Uterus (tissue), 3 donors: ENCODE measurements at regions not wholly inside any gene's neighbourhood (a gene's known extent, or its start where the extent isn't known, plus 50 kb on each side); places are given as distances from the start of the nearest gene placed in this dataset.

Experiments used
- DNase-seq, 2 donors: peaks; one replicate each; pipeline ENCODE4 v3.0.0-alpha.2; 2019 to 2020
- H3K27ac ChIP-seq, 2 donors: fragments of 200-600 bp; sonication (generic); 1 replicate in 1 of 2; 2 replicates in 1 of 2; pipeline ENCODE4 v1.5.1; 2016 to 2018
- H3K27me3 ChIP-seq, 2 donors: fragments of 200-600 bp; sonication (generic); one replicate each; pipeline ENCODE4 v1.5.1; 2018 to 2019; ENCODE audit warnings: control low read depth in 1 of 2
- H3K36me3 ChIP-seq, 2 donors: fragments of 200-600 bp; sonication (generic); one replicate each; pipeline ENCODE4 v1.5.1; 2019; ENCODE audit warnings: control low read depth in 1 of 2
- H3K4me1 ChIP-seq, 2 donors: fragments of 200-600 bp; sonication (generic); one replicate each; pipeline ENCODE4 v1.5.1; 2018 to 2019; ENCODE audit warnings: control low read depth in 1 of 2
- H3K4me3 ChIP-seq, 2 donors: fragments of 200-600 bp; sonication (generic); 1 replicate in 1 of 2; 2 replicates in 1 of 2; pipeline ENCODE4 v1.5.1; 2018 to 2019; ENCODE audit warnings: mild to moderate bottlenecking in 1 of 2
- H3K9me3 ChIP-seq, 2 donors: fragments of 200-600 bp; sonication (generic); one replicate each; pipeline ENCODE4 v1.5.1; 2019; ENCODE audit warnings: control low read depth in 1 of 2
- POLR2A ChIP-seq, 2 donors: fragments of 450-650 bp; IDR thresholded peaks; one replicate each; pipeline ENCODE4 v1.6.1; 2016; ENCODE audit warnings: antibody characterized with exemption in 2 of 2, mild to moderate bottlenecking in 1 of 2, moderate library complexity in 1 of 2
- intact Hi-C: fragments of 100-400 bp; cut with DNase I; formaldehyde crosslinking; loops from one replicate; pipeline ENCODE4 v1.15.1; 2023; ENCODE audit warnings: low total_unique reads
- TF ChIP-seq, protein P1 (sequence below), 4 experiments: fragments of 200-600 bp in 2 of 4; fragments of 450-650 bp in 2 of 4; sonication (generic) in 2 of 4; IDR thresholded peaks; one replicate each; pipeline ENCODE4 v1.5.1; 2016 to 2019; ENCODE audit warnings: antibody characterized with exemption in 4 of 4, mild to moderate bottlenecking in 2 of 4, moderate library complexity in 1 of 4
- donor health status: DM: yes; HTN: yes; CAD: no.

- Histone ChIP-seq H3K27ac (no peak overlapping the region), H3K9me3 (no peaks in the 10 kb centered on the region), H3K36me3 (no peaks in the 10 kb centered on the region), H3K27me3 (no peaks in the 10 kb centered on the region), H3K4me3 (no peak overlapping the region), H3K4me1 (no peaks in the 10 kb centered on the region)
- no peak for DNase-seq
- TF ChIP-seq, protein P1, sequence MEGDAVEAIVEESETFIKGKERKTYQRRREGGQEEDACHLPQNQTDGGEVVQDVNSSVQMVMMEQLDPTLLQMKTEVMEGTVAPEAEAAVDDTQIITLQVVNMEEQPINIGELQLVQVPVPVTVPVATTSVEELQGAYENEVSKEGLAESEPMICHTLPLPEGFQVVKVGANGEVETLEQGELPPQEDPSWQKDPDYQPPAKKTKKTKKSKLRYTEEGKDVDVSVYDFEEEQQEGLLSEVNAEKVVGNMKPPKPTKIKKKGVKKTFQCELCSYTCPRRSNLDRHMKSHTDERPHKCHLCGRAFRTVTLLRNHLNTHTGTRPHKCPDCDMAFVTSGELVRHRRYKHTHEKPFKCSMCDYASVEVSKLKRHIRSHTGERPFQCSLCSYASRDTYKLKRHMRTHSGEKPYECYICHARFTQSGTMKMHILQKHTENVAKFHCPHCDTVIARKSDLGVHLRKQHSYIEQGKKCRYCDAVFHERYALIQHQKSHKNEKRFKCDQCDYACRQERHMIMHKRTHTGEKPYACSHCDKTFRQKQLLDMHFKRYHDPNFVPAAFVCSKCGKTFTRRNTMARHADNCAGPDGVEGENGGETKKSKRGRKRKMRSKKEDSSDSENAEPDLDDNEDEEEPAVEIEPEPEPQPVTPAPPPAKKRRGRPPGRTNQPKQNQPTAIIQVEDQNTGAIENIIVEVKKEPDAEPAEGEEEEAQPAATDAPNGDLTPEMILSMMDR (IDR thresholded peaks at IDR 0.05), result no peak
- no peak for TF ChIP-seq POLR2A (IDR thresholded peaks at IDR 0.05)
- intact Hi-C loops, result no loop called here
These were observed 557.6 kb downstream of the SPRY1 start for GRCh38 chr4:123954220-123954619.

- intact Hi-C loops, result no loop called here
- H3K27ac ChIP-seq, result no peak overlapping the region
- no peaks in the 10 kb centered on the region for H3K9me3 ChIP-seq
- no peak for DNase-seq
- H3K4me1 ChIP-seq, result no peaks in the 10 kb centered on the region
- no peaks in the 10 kb centered on the region for H3K36me3 ChIP-seq
- no peak overlapping the region for H3K4me3 ChIP-seq
- no peaks in the 10 kb centered on the region for H3K27me3 ChIP-seq
- TF ChIP-seq, protein P1 (IDR thresholded peaks at IDR 0.05), result no peak
- TF ChIP-seq POLR2A (IDR thresholded peaks at IDR 0.05), result no peak
These were observed 558.7 kb downstream of the SPRY1 start for GRCh38 chr4:123955167-123955800.

GRCh38 chr4:123956204-123956603 is 559.6 kb downstream of the SPRY1 start:
- H3K36me3 ChIP-seq, result no peaks in the 10 kb centered on the region
- no peaks in the 10 kb centered on the region for H3K4me1 ChIP-seq
- DNase-seq, result no peak
- TF ChIP-seq, protein P1 (IDR thresholded peaks at IDR 0.05), result no peak
- TF ChIP-seq POLR2A (IDR thresholded peaks at IDR 0.05), result no peak
- no peaks in the 10 kb centered on the region for H3K27me3 ChIP-seq
- no peak overlapping the region for H3K27ac ChIP-seq
- H3K9me3 ChIP-seq, result no peaks in the 10 kb centered on the region
- H3K4me3 ChIP-seq, result no peak overlapping the region
- intact Hi-C loops, result no loop called here

DNA sequence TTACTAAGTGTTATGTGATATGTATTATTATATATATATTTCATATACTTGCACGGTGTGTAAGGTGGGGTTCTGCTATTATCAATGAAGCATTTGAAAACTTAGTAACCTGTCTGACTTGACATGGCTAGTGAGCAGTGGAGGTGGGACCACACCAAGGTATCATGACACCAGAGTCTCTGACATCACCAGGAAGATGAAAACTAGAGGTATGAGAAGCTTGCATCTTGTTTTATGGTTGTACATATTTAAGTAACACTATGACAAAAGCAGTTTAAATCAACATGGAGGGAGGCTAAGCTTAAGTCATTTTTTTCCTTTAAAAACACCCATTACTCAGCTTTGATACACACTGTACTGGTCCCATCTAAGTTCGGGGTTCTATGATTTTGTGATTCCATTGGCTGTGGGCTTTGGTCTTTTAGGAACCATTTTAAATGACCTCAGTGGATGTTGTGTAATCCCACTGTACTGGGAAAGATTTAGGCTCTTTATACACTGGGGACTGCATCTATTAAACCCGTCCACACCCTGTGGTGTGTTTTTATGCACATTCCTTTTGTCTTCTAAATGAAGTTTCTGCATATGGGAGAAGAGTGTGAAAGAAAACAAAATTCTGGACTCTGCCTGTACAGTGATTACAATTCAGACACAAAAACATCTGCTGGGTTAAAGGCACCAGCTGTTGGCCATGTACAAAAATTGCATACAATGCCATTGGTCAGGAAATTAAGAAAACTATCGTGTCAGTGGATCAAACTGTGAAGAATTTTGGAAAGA is 570.6 kb downstream of the SPRY1 start:
- Histone ChIP-seq H3K4me3 (no peak overlapping the region), H3K4me1 (no peaks in the 10 kb centered on the region), H3K9me3 (no peaks in the 10 kb centered on the region), H3K27me3 (no peaks in the 10 kb centered on the region), H3K27ac (no peak overlapping the region), H3K36me3 (no peaks in the 10 kb centered on the region)
- no peak for TF ChIP-seq POLR2A (IDR thresholded peaks at IDR 0.05)
- no peak for DNase-seq
- intact Hi-C loops, result no loop called here

GRCh38 chr4:123972031-123972430 is 575.4 kb downstream of the SPRY1 start:
- Histone ChIP-seq H3K9me3 (no peaks in the 10 kb centered on the region), H3K4me1 (peaks cover 0 to 4% of the 10 kb centered on the region in 2 donors), H3K4me3 (no peak overlapping the region), H3K27me3 (no peaks in the 10 kb centered on the region), H3K27ac (no peak overlapping the region), H3K36me3 (no peaks in the 10 kb centered on the region)
- intact Hi-C loops, result no loop called here
- DNase-seq, result no peak
- TF ChIP-seq, protein P1 (IDR thresholded peaks at IDR 0.05), result no peak
- TF ChIP-seq POLR2A (IDR thresholded peaks at IDR 0.05), result no peak
